GM12873 (cell line): ENCODE measurements at regions not wholly inside any gene's neighbourhood (a gene's known extent, or its start where the extent isn't known, plus 50 kb on each side); places are given as distances from the start of the nearest gene placed in this dataset.

ENCODE experiments used
- CTCF ChIP-seq: IDR thresholded peaks from 2 replicates; pipeline ENCODE4 v1.5.1; 2012; ENCODE audit warnings: low read depth, mild to moderate bottlenecking, moderate library complexity, low read length, control low read depth; ENCODE audit not compliant: insufficient read depth; ENCODE audit errors: missing control alignments

- TF ChIP-seq CTCF, result no peak
These were observed 134.3 kb downstream of the SOCS6 start for GRCh38 chr18:70423120-70423519.

- TF ChIP-seq CTCF, result no peak
These were observed 133.6 kb downstream of the SOCS6 start for GRCh38 chr18:70422391-70422965.

- no peak for TF ChIP-seq CTCF
These were observed 132.9 kb downstream of the SOCS6 start for GRCh38 chr18:70421471-70422390.

GRCh38 chr18:70420146-70420898 is 131.5 kb downstream of the SOCS6 start:
- no peak for TF ChIP-seq CTCF

GRCh38 chr18:70419526-70419925 is 130.7 kb downstream of the SOCS6 start:
- no peak for TF ChIP-seq CTCF

GRCh38 chr18:70418546-70419311 is 129.9 kb downstream of the SOCS6 start:
- no peak for TF ChIP-seq CTCF
